GM12878 (cell line): ENCODE measurements at regions not wholly inside any gene's neighbourhood (a gene's known extent, or its start where the extent isn't known, plus 50 kb on each side); places are given as distances from the start of the nearest gene placed in this dataset.

Experiments used
- ATAC-seq: fragments of 200-7000 bp; cut with Tn5 transposase; 3 replicates; pipeline ENCODE4 v1.9.1; 2020; ENCODE audit warnings: mild to moderate bottlenecking, moderate library complexity
- BruUV-seq: library from RNA; stranded (reverse); fragments of 400-500 nt; replicated peaks from 2 replicates; lab custom pipeline; 2021; lab: Mats Ljungman, UMichigan
- CTCF ChIA-PET: fragments of 300-600 bp; sonication (Branson Sonifier 250); formaldehyde crosslinking; extraction: SDS; loops from one replicate; lab custom pipeline; 2021; ENCODE audit warnings: inconsistent platforms; lab: Yijun Ruan, JAX
- POLR2A ChIA-PET: fragments of 350-600 bp; formaldehyde crosslinking; extraction: SDS; loops from one replicate; lab custom pipeline; 2021; ENCODE audit warnings: inconsistent platforms; lab: Charles Lee
- RAD21 ChIA-PET: fragments of 300-600 bp; sonication (Branson Sonifier 250); formaldehyde crosslinking; loops from one replicate; lab custom pipeline; 2023; ENCODE audit warnings: antibody characterized with exemption; ENCODE audit not compliant: unreplicated experiment; lab: Charles Lee
- SMC1A ChIA-PET: fragments of 300-600 bp; sonication (Branson Sonifier 250); formaldehyde crosslinking; loops from one replicate; lab custom pipeline; 2023; ENCODE audit not compliant: unreplicated experiment, uncharacterized antibody; lab: Charles Lee
- DNase-seq: peaks from one replicate; pipeline ENCODE4 v3.0.0-alpha.2; 2011; ENCODE audit warnings: low read depth, low spot score
- FAIRE-seq: peaks from 3 replicates; lab custom pipeline; 2011; peaks lifted over from hg19 to GRCh38; lab: Jason Lieb, UNC
- H2AFZ ChIP-seq: 2 replicates; pipeline ENCODE4 v1.6.0; 2011; ENCODE audit warnings: low read depth, low read length, control low read depth; ENCODE audit not compliant: control insufficient read depth
- H3K27ac ChIP-seq: 2 replicates; pipeline ENCODE4 v1.5.1; 2011; ENCODE audit warnings: control low read depth; ENCODE audit not compliant: control insufficient read depth, insufficient read depth
- H3K27me3 ChIP-seq, 2 experiments: replicated peaks in 1 of 2; 2 replicates each; pipeline versions ENCODE4 v1.6.0 to v1.6.1; 2011; ENCODE audit warnings: low read length in 1 of 2; ENCODE audit not compliant: control insufficient read depth in 2 of 2, insufficient read depth in 2 of 2
- H3K36me3 ChIP-seq, 2 experiments: 2 replicates each; pipeline ENCODE4 v1.5.1; 2011; ENCODE audit warnings: low read length in 1 of 2; ENCODE audit not compliant: control insufficient read depth in 2 of 2, insufficient read depth in 2 of 2
- H3K4me1 ChIP-seq: 2 replicates; pipeline ENCODE4 v1.6.1; 2011; ENCODE audit warnings: mild to moderate bottlenecking, low read length, moderate library complexity, mixed read lengths; ENCODE audit not compliant: control insufficient read depth, insufficient read depth
- H3K4me2 ChIP-seq: 2 replicates; pipeline ENCODE4 v1.6.0; 2011; ENCODE audit warnings: control low read depth; ENCODE audit not compliant: control insufficient read depth, insufficient read depth
- H3K4me3 ChIP-seq: fragments of 200-600 bp; sonication (generic); 2 replicates; pipeline ENCODE4 v1.5.1; 2016
- H3K79me2 ChIP-seq: 2 replicates; pipeline ENCODE4 v1.6.0; 2011; ENCODE audit warnings: low read length; ENCODE audit not compliant: control insufficient read depth, insufficient read depth
- H3K9ac ChIP-seq: 2 replicates; pipeline ENCODE4 v1.8.0; 2011; ENCODE audit warnings: low read length, control low read depth, mixed read lengths; ENCODE audit not compliant: control insufficient read depth, insufficient read depth
- H3K9me3 ChIP-seq: replicated peaks from 3 replicates; pipeline ENCODE4 v1.5.1; 2011; ENCODE audit warnings: mild to moderate bottlenecking, low read length; ENCODE audit not compliant: control insufficient read depth, insufficient read depth
- H4K20me1 ChIP-seq: 2 replicates; pipeline ENCODE4 v1.6.0; 2011; ENCODE audit not compliant: control insufficient read depth, insufficient read depth
- BCL11A ChIP-seq: IDR thresholded peaks from 2 replicates; pipeline ENCODE4 v1.6.1; 2011; ENCODE audit warnings: low read depth, low read length
- CBX3 ChIP-seq: fragments of 200-600 bp; sonication (generic); IDR thresholded peaks from 2 replicates; pipeline ENCODE4 v1.6.1; 2016; ENCODE audit warnings: low read depth, borderline replicate concordance
- CHD4 ChIP-seq: fragments of 200-600 bp; sonication (generic); IDR thresholded peaks from 2 replicates; pipeline ENCODE4 v1.6.1; 2016; ENCODE audit warnings: mild to moderate bottlenecking
- NFYA ChIP-seq: IDR thresholded peaks from 2 replicates; pipeline ENCODE4 v1.6.1; 2011; ENCODE audit warnings: low read depth, mild to moderate bottlenecking, low read length, improper control_type of control experiment, borderline replicate concordance
- PBX3 ChIP-seq: IDR thresholded peaks from 2 replicates; pipeline ENCODE4 v1.6.1; 2011; ENCODE audit warnings: mild to moderate bottlenecking, low read depth, low read length, moderate library complexity; ENCODE audit not compliant: insufficient replicate concordance
- RAD51 ChIP-seq: fragments of 450-650 bp; IDR thresholded peaks from 2 replicates; pipeline ENCODE4 v1.6.1; 2016; ENCODE audit warnings: moderate library complexity, mild to moderate bottlenecking, inconsistent platforms
- SKIL ChIP-seq: fragments of 450-650 bp; IDR thresholded peaks from 2 replicates; pipeline ENCODE4 v1.6.1; 2017; ENCODE audit warnings: mild to moderate bottlenecking, low read depth, inconsistent platforms; ENCODE audit not compliant: poor library complexity, severe bottlenecking
- WGBS: methylation state at CpG from one replicate; pipeline ENCODE4 v1.1.6; 2016; ENCODE audit warnings: low lambda C conversion rate; ENCODE audit not compliant: insufficient replicate concordance, insufficient coverage; ENCODE audit errors: missing lambda C conversion rate; 5-methylcytosine and 5-hydroxymethylcytosine counted together
- in situ Hi-C: fragments of 300-500 bp; cut with MboI; formaldehyde crosslinking; loops from 9 replicates; pipeline ENCODE4 v1.14.3; 2018; ENCODE audit warnings: mixed read lengths
- intact Hi-C: fragments of 100-400 bp; cut with micrococcal nuclease; formaldehyde crosslinking; loops from one replicate; pipeline ENCODE4 v1.14.2; 2022; ENCODE audit not compliant: unreplicated experiment

- in situ Hi-C loops (no loop called here), intact Hi-C loops (no loop called here)
- WGBS, result 49% methylated on average over 4 of the region's 4 CpGs
- no peak overlapping the region for H3K4me2 ChIP-seq
- no peaks in the 10 kb centered on the region for H3K4me1 ChIP-seq
- no peak overlapping the region for H3K27ac ChIP-seq
- H2AFZ ChIP-seq, result no peak overlapping the region
- FAIRE-seq (no peak), ATAC-seq (no peak), DNase-seq (no peak)
- TF ChIP-seq NFYA (no peak), PBX3 (no peak), CBX3 (no peak), CHD4 (no peak), BCL11A (no peak), RAD51 (no peak), SKIL (no peak)
- ChIA-PET POLR2A (no interaction called here), CTCF (no interaction called here), SMC1A (interaction anchor here (1.0 to 1.2 kb wide), 2 partner anchors 13 to 100 kb away, joined by 3 read pairs; no protein-coding TSS in a partner anchor), RAD21 (no interaction called here)
- no peaks in the 10 kb centered on the region for H3K27me3 ChIP-seq
- no peaks in the 10 kb centered on the region; the same call in 1 of the 2 replicates for H4K20me1 ChIP-seq
- H3K36me3 ChIP-seq, result no peaks in the 10 kb centered on the region
- H3K4me3 ChIP-seq, result no peak overlapping the region
- H3K9ac ChIP-seq, result no peak overlapping the region
- BruUV-seq, result no TSS peak
- H3K79me2 ChIP-seq, result no peaks in the 10 kb centered on the region
- H3K9me3 ChIP-seq, result no peaks in the 10 kb centered on the region; the same call in 1 of the 3 replicates
These were observed 97.8 kb downstream of the BANF2 start for GRCh38 chr20:17797579-17797978.
